Loucy (cell line): ENCODE measurements at regions not wholly inside any gene's neighbourhood (a gene's known extent, or its start where the extent isn't known, plus 50 kb on each side); places are given as distances from the start of the nearest gene placed in this dataset.

Source experiments
- CTCF ChIP-seq: fragments of 200-600 bp; sonication (generic); conservative IDR thresholded peaks from 2 replicates; pipeline ENCODE4 v1.5.1; 2014; ENCODE audit warnings: mild to moderate bottlenecking, antibody characterized with exemption, low read length
- EZH2phosphoT487 ChIP-seq: fragments of 200-600 bp; IDR thresholded peaks from 2 replicates; pipeline ENCODE4 v1.6.1; 2018; ENCODE audit warnings: antibody characterized with exemption, mild to moderate bottlenecking, moderate library complexity, borderline replicate concordance

DNA sequence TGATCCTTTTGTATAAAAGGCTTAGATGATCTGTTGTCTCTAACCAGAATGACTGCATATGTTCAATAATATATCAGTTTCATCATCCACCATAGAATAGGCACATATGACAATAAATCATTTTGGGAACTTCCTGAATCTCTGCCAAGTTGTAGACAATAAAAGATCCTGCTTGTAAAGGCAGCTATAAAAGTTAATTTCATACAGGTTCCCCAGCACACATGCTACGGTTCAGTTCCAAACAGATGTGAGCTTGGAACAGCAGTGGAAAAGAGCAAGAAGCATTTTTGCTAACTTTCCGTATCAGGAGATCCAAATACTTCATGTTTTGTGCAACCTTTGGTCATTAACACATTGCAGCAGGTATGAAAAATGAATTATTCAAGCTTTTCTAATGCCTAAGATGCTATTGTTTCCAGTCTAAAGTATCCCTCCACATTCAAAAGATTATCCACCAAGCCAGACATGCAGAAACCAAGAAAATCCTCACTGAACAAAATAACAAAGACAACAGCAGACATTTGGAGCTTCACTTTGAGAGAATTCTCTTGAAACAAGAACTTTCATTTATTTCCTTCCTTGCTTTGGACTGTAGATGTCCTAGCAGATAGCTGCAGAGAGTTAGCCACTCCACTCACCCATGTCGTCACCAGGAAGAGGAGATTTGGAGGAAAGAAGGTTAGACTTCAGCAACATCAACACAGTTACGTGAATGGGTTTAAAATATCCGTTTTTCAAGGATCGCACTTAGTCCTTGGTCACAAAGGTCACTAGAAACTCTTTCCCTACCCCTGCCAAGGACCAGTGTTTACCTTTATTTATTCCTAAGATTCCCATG lies 453.5 kb upstream of the JARID2 start:
- no peak for TF ChIP-seq CTCF
- no peak for TF ChIP-seq EZH2phosphoT487
